Spleen (tissue), 7 donors: ENCODE measurements at regions not wholly inside any gene's neighbourhood (a gene's known extent, or its start where the extent isn't known, plus 50 kb on each side); places are given as distances from the start of the nearest gene placed in this dataset.

Source experiments
- POLR2A ChIP-seq, 3 donors: fragments of 450-650 bp; IDR thresholded peaks; one replicate each; pipeline ENCODE4 v1.5.1; 2017; ENCODE audit warnings: antibody characterized with exemption in 3 of 3, mild to moderate bottlenecking in 1 of 3
- POLR2AphosphoS5 ChIP-seq, 3 donors: sonication (generic); formaldehyde crosslinking; IDR thresholded peaks; one replicate each; pipeline ENCODE4 v1.5.1; 2017; ENCODE audit warnings: antibody characterized with exemption in 3 of 3
- TF ChIP-seq, protein P1 (sequence below), 11 experiments: fragments of 200-600 bp in 7 of 11; fragments of 450-650 bp in 4 of 11; sonication (generic) in 4 of 11; IDR thresholded peaks in 8 of 11; conservative IDR thresholded peaks in 3 of 11; 1 replicate in 7 of 11; 2 replicates in 4 of 11; pipeline versions ENCODE4 v1.4.0 to v1.8.0; 2016 to 2021; ENCODE audit warnings: antibody characterized with exemption in 11 of 11, inconsistent platforms in 4 of 11, mild to moderate bottlenecking in 1 of 11
- donor health status: DM: no; HTN: no; CAD: no; lungs with moderate emphysema.
- donor health status: DM: no; HTN: no; CAD: no.
- donor health status: DM: no; HTN: no; CAD: no.

- TF ChIP-seq POLR2A (IDR thresholded peaks at IDR 0.05) (no peak), POLR2AphosphoS5 (IDR thresholded peaks at IDR 0.05) (no peak)
- TF ChIP-seq, protein P1, sequence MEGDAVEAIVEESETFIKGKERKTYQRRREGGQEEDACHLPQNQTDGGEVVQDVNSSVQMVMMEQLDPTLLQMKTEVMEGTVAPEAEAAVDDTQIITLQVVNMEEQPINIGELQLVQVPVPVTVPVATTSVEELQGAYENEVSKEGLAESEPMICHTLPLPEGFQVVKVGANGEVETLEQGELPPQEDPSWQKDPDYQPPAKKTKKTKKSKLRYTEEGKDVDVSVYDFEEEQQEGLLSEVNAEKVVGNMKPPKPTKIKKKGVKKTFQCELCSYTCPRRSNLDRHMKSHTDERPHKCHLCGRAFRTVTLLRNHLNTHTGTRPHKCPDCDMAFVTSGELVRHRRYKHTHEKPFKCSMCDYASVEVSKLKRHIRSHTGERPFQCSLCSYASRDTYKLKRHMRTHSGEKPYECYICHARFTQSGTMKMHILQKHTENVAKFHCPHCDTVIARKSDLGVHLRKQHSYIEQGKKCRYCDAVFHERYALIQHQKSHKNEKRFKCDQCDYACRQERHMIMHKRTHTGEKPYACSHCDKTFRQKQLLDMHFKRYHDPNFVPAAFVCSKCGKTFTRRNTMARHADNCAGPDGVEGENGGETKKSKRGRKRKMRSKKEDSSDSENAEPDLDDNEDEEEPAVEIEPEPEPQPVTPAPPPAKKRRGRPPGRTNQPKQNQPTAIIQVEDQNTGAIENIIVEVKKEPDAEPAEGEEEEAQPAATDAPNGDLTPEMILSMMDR (IDR thresholded peaks at IDR 0.05 in 8 of 11, conservative IDR thresholded peaks at IDR 0.05 in 3 of 11) = no peak
Observed at GRCh38 chr2:145909766-145910165, 1389.8 kb upstream of the ZEB2 start.
